ENCODE measurements at regions not wholly inside any gene's neighbourhood (a gene's known extent, or its start where the extent isn't known, plus 50 kb on each side); places are given as distances from the start of the nearest gene placed in this dataset.

- TF ChIP-seq CTCF (IDR thresholded peaks at IDR 0.05): no peak
- Mint-ChIP-seq H3K27ac (ENCODE audit: unreplicated experiment) (no peak overlapping the region), H3K9me3 (ENCODE audit: unreplicated experiment) (no peaks in the 10 kb centered on the region), H3K4me3 (ENCODE audit: unreplicated experiment) (no peak overlapping the region), H3K27me3 (ENCODE audit: unreplicated experiment) (no peaks in the 10 kb centered on the region), H3K4me1 (ENCODE audit: unreplicated experiment) (no peaks in the 10 kb centered on the region), H3K36me3 (ENCODE audit: unreplicated experiment) (no peaks in the 10 kb centered on the region)
- DNase-seq (ENCODE audit: extremely low spot score, unreplicated experiment): no peak
Measured at GRCh38 chr3:5401002-5401401, 213.5 kb downstream of the EDEM1 start.

- no peak overlapping the region for H3K27ac Mint-ChIP-seq (ENCODE audit: unreplicated experiment)
- no peaks in the 10 kb centered on the region for H3K9me3 Mint-ChIP-seq (ENCODE audit: unreplicated experiment)
- no peak for TF ChIP-seq CTCF (IDR thresholded peaks at IDR 0.05)
- no peaks in the 10 kb centered on the region for H3K4me1 Mint-ChIP-seq (ENCODE audit: unreplicated experiment)
- no peaks in the 10 kb centered on the region for H3K36me3 Mint-ChIP-seq (ENCODE audit: unreplicated experiment)
- H3K4me3 Mint-ChIP-seq (ENCODE audit: unreplicated experiment): no peak overlapping the region
- DNase-seq (ENCODE audit: extremely low spot score, unreplicated experiment): no peak
- H3K27me3 Mint-ChIP-seq (ENCODE audit: unreplicated experiment): no peaks in the 10 kb centered on the region
Measured at GRCh38 chr3:5404718-5405117, 217.2 kb downstream of the EDEM1 start.

- TF ChIP-seq CTCF (IDR thresholded peaks at IDR 0.05): no peak
- H3K4me1 Mint-ChIP-seq (ENCODE audit: unreplicated experiment): no peaks in the 10 kb centered on the region
- no peak overlapping the region for H3K4me3 Mint-ChIP-seq (ENCODE audit: unreplicated experiment)
- no peaks in the 10 kb centered on the region for H3K27me3 Mint-ChIP-seq (ENCODE audit: unreplicated experiment)
- H3K36me3 Mint-ChIP-seq (ENCODE audit: unreplicated experiment): no peaks in the 10 kb centered on the region
- no peak overlapping the region for H3K27ac Mint-ChIP-seq (ENCODE audit: unreplicated experiment)
- peaks cover 21% of the 10 kb centered on the region for H3K9me3 Mint-ChIP-seq (ENCODE audit: unreplicated experiment)
- no peak for DNase-seq (ENCODE audit: extremely low spot score, unreplicated experiment)
Measured at GRCh38 chr3:5411786-5412185, 224.3 kb downstream of the EDEM1 start.

GRCh38 chr3:5423076-5423475 is 235.6 kb downstream of the EDEM1 start:
- no peak for DNase-seq (ENCODE audit: extremely low spot score, unreplicated experiment)
- Mint-ChIP-seq H3K27ac (ENCODE audit: unreplicated experiment) (no peak overlapping the region), H3K9me3 (ENCODE audit: unreplicated experiment) (no peaks in the 10 kb centered on the region), H3K36me3 (ENCODE audit: unreplicated experiment) (no peaks in the 10 kb centered on the region), H3K27me3 (ENCODE audit: unreplicated experiment) (no peaks in the 10 kb centered on the region), H3K4me1 (ENCODE audit: unreplicated experiment) (no peaks in the 10 kb centered on the region), H3K4me3 (ENCODE audit: unreplicated experiment) (no peak overlapping the region)
- no peak for TF ChIP-seq CTCF (IDR thresholded peaks at IDR 0.05)

GRCh38 chr3:5423523-5423922 is 236.0 kb downstream of the EDEM1 start:
- DNase-seq (ENCODE audit: extremely low spot score, unreplicated experiment): no peak
- Mint-ChIP-seq H3K27ac (ENCODE audit: unreplicated experiment) (no peak overlapping the region), H3K9me3 (ENCODE audit: unreplicated experiment) (no peaks in the 10 kb centered on the region), H3K36me3 (ENCODE audit: unreplicated experiment) (no peaks in the 10 kb centered on the region), H3K4me3 (ENCODE audit: unreplicated experiment) (no peak overlapping the region), H3K4me1 (ENCODE audit: unreplicated experiment) (no peaks in the 10 kb centered on the region), H3K27me3 (ENCODE audit: unreplicated experiment) (no peaks in the 10 kb centered on the region)
- no peak for TF ChIP-seq CTCF (IDR thresholded peaks at IDR 0.05)

All from osteocyte (in vitro differentiated cells).